Caco-2 (cell line): ENCODE measurements at regions not wholly inside any gene's neighbourhood (a gene's known extent, or its start where the extent isn't known, plus 50 kb on each side); places are given as distances from the start of the nearest gene placed in this dataset.

ENCODE experiments used
- BruUV-seq: library from RNA; stranded (reverse); fragments of 400-500 nt; replicated peaks from 2 replicates; lab custom pipeline; 2021; lab: Mats Ljungman, UMichigan
- CTCF ChIA-PET: fragments of 300-600 bp; sonication (Branson Sonifier 250); formaldehyde crosslinking; loops from one replicate; lab custom pipeline; 2022; ENCODE audit warnings: antibody characterized with exemption; lab: Charles Lee
- POLR2A ChIA-PET: fragments of 300-600 bp; sonication (Branson Sonifier 250); formaldehyde crosslinking; loops from one replicate; lab custom pipeline; 2022; ENCODE audit warnings: antibody characterized with exemption; lab: Charles Lee
- DNase-seq, 2 experiments: peaks; one replicate each; pipeline versions ENCODE4 v3.0.0 to v3.0.0-alpha.2; 2020 to 2022
- H3K27me3 ChIP-seq: replicated peaks from 2 replicates; pipeline ENCODE4 v1.6.0; 2011; ENCODE audit warnings: low read length; ENCODE audit not compliant: control insufficient read depth, insufficient read depth
- H3K36me3 ChIP-seq: 2 replicates; pipeline ENCODE4 v1.5.1; 2011; ENCODE audit warnings: low read length; ENCODE audit not compliant: control insufficient read depth, insufficient read depth
- H3K4me1 ChIP-seq: fragments of 250-450 bp; sonication (Bioruptor Pico); 2 replicates; pipeline ENCODE4 v1.5.1; 2020; ENCODE audit warnings: mild to moderate bottlenecking
- H3K4me3 ChIP-seq: 2 replicates; pipeline ENCODE4 v1.5.1; 2011; ENCODE audit warnings: low read depth, mild to moderate bottlenecking, control low read depth, low read length
- H3K9me3 ChIP-seq: fragments of 250-450 bp; sonication (Bioruptor Pico); 2 replicates; pipeline ENCODE4 v1.5.1; 2020; ENCODE audit warnings: mild to moderate bottlenecking, moderate library complexity
- H3K27ac Mint-ChIP-seq: one replicate; pipeline ENCODE4 v1.8.0; 2022; ENCODE audit warnings: mixed read lengths; ENCODE audit not compliant: unreplicated experiment
- H3K27me3 Mint-ChIP-seq: one replicate; pipeline ENCODE4 v1.8.0; 2022; ENCODE audit warnings: mixed read lengths; ENCODE audit not compliant: insufficient read depth, unreplicated experiment
- H3K36me3 Mint-ChIP-seq: one replicate; pipeline ENCODE4 v1.8.0; 2022; ENCODE audit warnings: mild to moderate bottlenecking, mixed read lengths; ENCODE audit not compliant: insufficient read depth, unreplicated experiment
- H3K4me1 Mint-ChIP-seq: one replicate; pipeline ENCODE4 v1.8.0; 2022; ENCODE audit warnings: low read depth, mixed read lengths; ENCODE audit not compliant: unreplicated experiment
- H3K4me3 Mint-ChIP-seq: one replicate; pipeline ENCODE4 v1.8.0; 2022; ENCODE audit warnings: mild to moderate bottlenecking, moderate library complexity, mixed read lengths; ENCODE audit not compliant: unreplicated experiment
- H3K9me3 Mint-ChIP-seq: one replicate; pipeline ENCODE4 v1.8.0; 2022; ENCODE audit warnings: mixed read lengths; ENCODE audit not compliant: unreplicated experiment
- CTCF ChIP-seq, 2 experiments: fragments of 200-600 bp in 1 of 2; IDR thresholded peaks; 1 replicate in 1 of 2; 2 replicates in 1 of 2; pipeline versions ENCODE4 v1.5.1 to v1.8.0; 2011 to 2022; ENCODE audit warnings: antibody characterized with exemption in 1 of 2, control low read depth in 1 of 2, inconsistent platforms in 1 of 2, low read depth in 1 of 2, low read length in 1 of 2, mild to moderate bottlenecking in 1 of 2, moderate library complexity in 1 of 2; ENCODE audit not compliant: insufficient read depth in 1 of 2, severe bottlenecking in 1 of 2, unreplicated experiment in 1 of 2
- intact Hi-C: fragments of 100-400 bp; cut with micrococcal nuclease; formaldehyde crosslinking; loops from one replicate; pipeline ENCODE4 v1.10.0; 2022; ENCODE audit not compliant: unreplicated experiment

DNA sequence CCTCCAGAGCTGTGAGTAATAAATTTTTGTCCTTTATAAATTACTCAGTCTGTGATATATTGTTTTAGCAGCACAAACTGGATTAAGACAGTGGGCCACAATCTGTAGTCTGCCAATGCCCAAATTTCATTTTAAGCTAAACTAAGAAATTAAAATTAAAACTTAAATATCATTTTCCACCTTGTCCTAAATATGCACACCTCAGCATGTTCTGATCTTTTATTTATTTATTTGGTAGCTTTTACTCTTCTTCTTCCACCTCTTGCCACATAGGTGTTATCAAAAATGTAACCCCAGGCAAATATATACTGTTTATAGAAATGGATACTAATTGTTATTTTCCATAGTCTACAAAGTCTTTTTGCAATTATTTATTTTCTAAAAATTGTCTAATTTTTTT, 1102.2 kb upstream of the COX7C start:
- POLR2A ChIA-PET, result no interaction called here

GRCh38 chr5:85517386-85517785, 1100.4 kb upstream of the COX7C start:
- ChIA-PET POLR2A (no interaction called here), CTCF (no interaction called here)
- no peak for TF ChIP-seq CTCF (IDR thresholded peaks at IDR 0.05; ENCODE audit: insufficient read depth in 1 of 2, low read depth in 1 of 2, low read length in 1 of 2, severe bottlenecking in 1 of 2, unreplicated experiment in 1 of 2)
- intact Hi-C loops, result no loop called here
- DNase-seq, result no peak
- no TSS peak for BruUV-seq
- Histone ChIP-seq H3K9me3 (no peaks in the 10 kb centered on the region), H3K36me3 (no peaks in the 10 kb centered on the region), H3K27me3 (no peaks in the 10 kb centered on the region), H3K4me1 (no peaks in the 10 kb centered on the region), H3K4me3 (no peak overlapping the region)
- Mint-ChIP-seq H3K9me3 (no peaks in the 10 kb centered on the region), H3K4me3 (no peak overlapping the region), H3K27ac (no peak overlapping the region), H3K36me3 (no peaks in the 10 kb centered on the region), H3K27me3 (no peaks in the 10 kb centered on the region), H3K4me1 (no peaks in the 10 kb centered on the region)

More for the DNA sequence above, 1102.2 kb upstream of the COX7C start:
- intact Hi-C loops, result no loop called here
- Mint-ChIP-seq H3K27ac (no peak overlapping the region), H3K4me3 (no peak overlapping the region), H3K9me3 (peaks cover 4% of the 10 kb centered on the region), H3K27me3 (no peaks in the 10 kb centered on the region), H3K36me3 (no peaks in the 10 kb centered on the region), H3K4me1 (no peaks in the 10 kb centered on the region)
- CTCF ChIA-PET, result no interaction called here
- no peaks in the 10 kb centered on the region for H3K36me3 ChIP-seq
- no peak for TF ChIP-seq CTCF (IDR thresholded peaks at IDR 0.05; ENCODE audit: insufficient read depth in 1 of 2, low read depth in 1 of 2, low read length in 1 of 2, severe bottlenecking in 1 of 2, unreplicated experiment in 1 of 2)
- no peak overlapping the region for H3K4me3 ChIP-seq
- H3K9me3 ChIP-seq, result no peaks in the 10 kb centered on the region
- DNase-seq, result no peak
- no peaks in the 10 kb centered on the region for H3K27me3 ChIP-seq
- no peaks in the 10 kb centered on the region for H3K4me1 ChIP-seq
- no TSS peak for BruUV-seq

- H3K4me1 Mint-ChIP-seq, result no peaks in the 10 kb centered on the region
- Histone ChIP-seq H3K4me1 (no peaks in the 10 kb centered on the region), H3K36me3 (no peaks in the 10 kb centered on the region), H3K4me3 (no peak overlapping the region), H3K27me3 (no peaks in the 10 kb centered on the region), H3K9me3 (no peaks in the 10 kb centered on the region)
- ChIA-PET CTCF (no interaction called here), POLR2A (no interaction called here)
- no peaks in the 10 kb centered on the region for H3K27me3 Mint-ChIP-seq
- no peaks in the 10 kb centered on the region for H3K36me3 Mint-ChIP-seq
- intact Hi-C loops, result no loop called here
- no peak overlapping the region for H3K27ac Mint-ChIP-seq
- DNase-seq, result no peak
- no peak for TF ChIP-seq CTCF (IDR thresholded peaks at IDR 0.05; ENCODE audit: insufficient read depth in 1 of 2, low read depth in 1 of 2, low read length in 1 of 2, severe bottlenecking in 1 of 2, unreplicated experiment in 1 of 2)
- no peaks in the 10 kb centered on the region for H3K9me3 Mint-ChIP-seq
- H3K4me3 Mint-ChIP-seq, result no peak overlapping the region
- no TSS peak for BruUV-seq
These were observed 1084.2 kb upstream of the COX7C start for GRCh38 chr5:85533341-85534047.
